GM12874 (cell line): ENCODE measurements at regions not wholly inside any gene's neighbourhood (a gene's known extent, or its start where the extent isn't known, plus 50 kb on each side); places are given as distances from the start of the nearest gene placed in this dataset.

ENCODE experiments used
- CTCF ChIP-seq: IDR thresholded peaks from 2 replicates; pipeline ENCODE4 v1.5.1; 2011; ENCODE audit warnings: low read depth, mild to moderate bottlenecking, control low read depth, low read length, moderate library complexity; ENCODE audit not compliant: insufficient read depth

GRCh38 chr13:63305641-63306133, 1890.0 kb upstream of the PCDH20 start:
- no peak for TF ChIP-seq CTCF

GRCh38 chr13:63304497-63304896, 1888.8 kb upstream of the PCDH20 start:
- no peak for TF ChIP-seq CTCF

- TF ChIP-seq CTCF = no peak
Observed at GRCh38 chr13:63299866-63300394, 1884.3 kb upstream of the PCDH20 start.

- no peak for TF ChIP-seq CTCF
Observed at GRCh38 chr13:63297163-63297562, 1881.5 kb upstream of the PCDH20 start.

GRCh38 chr13:63291701-63292100, 1876.1 kb upstream of the PCDH20 start:
- no peak for TF ChIP-seq CTCF

GRCh38 chr13:63288576-63288975, 1872.9 kb upstream of the PCDH20 start:
- TF ChIP-seq CTCF = no peak

- TF ChIP-seq CTCF = no peak
Observed at GRCh38 chr13:63287926-63288325, 1872.3 kb upstream of the PCDH20 start.
